Middle frontal gyrus (tissue), 1 donor: ENCODE measurements at regions not wholly inside any gene's neighbourhood (a gene's known extent, or its start where the extent isn't known, plus 50 kb on each side); places are given as distances from the start of the nearest gene placed in this dataset.

ENCODE experiments used
- DNase-seq: peaks from one replicate; pipeline ENCODE4 v3.0.0-alpha.2; 2015; ENCODE audit warnings: low spot score; ENCODE audit errors: extremely low spot score

DNA sequence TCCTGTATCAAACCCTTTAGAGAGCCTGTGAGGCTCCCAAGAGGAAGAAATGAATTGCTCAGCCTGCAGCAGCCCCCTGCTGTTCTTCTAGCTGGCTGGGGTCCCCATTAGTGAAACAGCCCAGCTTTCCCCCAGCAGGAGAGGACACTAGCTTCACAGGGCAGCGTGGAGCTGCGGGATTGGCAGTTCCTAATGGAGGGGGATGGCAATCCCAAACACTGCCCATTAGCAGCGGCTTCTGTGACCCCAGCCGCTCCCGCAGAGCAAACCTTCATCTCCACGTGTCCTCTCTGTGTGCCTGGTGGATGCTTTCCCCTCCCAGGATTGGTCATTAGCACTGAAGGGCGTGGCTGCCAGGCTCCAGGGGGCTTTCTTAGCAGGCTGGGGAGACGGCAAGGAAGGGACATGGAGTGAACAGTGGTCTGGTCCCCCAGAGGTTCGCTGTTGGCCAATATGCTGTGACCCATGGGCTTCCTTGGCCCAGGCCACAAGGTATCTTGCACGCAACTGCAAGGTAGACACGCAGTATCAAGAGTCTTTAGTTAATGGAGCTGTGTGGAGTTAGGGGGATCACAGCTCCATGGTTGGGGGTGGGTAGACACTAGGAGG, 322.5 kb upstream of the ZMIZ1 start:
- no peak for DNase-seq

DNA sequence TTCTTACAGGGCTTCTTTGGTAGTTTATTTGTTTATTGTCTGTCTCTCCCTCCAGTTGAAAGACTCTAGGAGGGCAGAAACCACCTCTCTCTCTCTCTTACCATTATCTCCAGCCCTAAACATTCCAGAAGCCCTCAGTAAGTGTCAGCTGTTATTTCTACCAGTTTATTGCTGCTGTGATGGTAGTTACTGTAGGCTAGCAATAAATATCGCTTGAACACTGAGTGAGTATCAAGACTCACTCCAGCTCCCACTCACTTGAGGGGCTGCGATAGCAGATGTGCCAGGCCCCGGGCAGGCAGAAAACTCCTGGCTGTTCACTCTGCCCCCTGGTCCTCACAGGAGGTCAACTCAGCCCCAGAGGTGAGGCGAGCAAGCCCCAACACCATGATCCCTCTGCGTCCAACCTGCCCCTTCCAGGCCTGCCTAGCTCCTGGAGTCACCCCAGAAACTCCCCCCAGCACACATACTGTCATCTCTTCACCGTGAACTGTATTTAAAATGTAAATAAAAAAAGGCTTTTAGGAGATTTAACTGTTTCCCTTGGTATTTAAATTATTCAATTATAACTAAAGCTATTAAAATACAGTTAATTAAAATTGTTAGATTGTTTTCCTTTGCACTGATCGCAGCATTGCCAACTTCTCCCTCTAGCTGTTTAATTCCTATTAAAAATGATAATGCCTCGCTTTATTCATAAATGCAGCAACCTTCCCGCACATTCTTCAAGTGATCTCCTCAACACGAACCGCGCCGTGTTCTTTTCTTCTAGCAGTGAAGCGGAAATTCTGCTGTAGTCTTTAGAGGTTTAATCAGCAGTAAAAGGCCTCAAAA, 321.1 kb upstream of the ZMIZ1 start:
- no peak for DNase-seq

DNA sequence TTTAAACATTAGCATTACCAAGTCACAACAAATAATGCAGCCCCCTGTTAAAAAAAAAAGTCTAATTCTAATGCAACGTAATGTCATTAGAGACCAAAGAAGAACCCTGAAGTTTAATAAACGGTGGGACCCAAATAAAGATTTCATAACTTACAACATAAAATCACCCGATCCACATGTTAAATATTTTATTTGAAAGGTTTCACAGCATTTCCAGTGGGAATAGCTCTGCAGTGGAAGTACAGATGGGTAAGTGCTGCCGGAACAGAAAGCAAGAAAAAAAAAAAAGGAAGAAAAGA, 320.6 kb upstream of the ZMIZ1 start:
- no peak for DNase-seq

DNA sequence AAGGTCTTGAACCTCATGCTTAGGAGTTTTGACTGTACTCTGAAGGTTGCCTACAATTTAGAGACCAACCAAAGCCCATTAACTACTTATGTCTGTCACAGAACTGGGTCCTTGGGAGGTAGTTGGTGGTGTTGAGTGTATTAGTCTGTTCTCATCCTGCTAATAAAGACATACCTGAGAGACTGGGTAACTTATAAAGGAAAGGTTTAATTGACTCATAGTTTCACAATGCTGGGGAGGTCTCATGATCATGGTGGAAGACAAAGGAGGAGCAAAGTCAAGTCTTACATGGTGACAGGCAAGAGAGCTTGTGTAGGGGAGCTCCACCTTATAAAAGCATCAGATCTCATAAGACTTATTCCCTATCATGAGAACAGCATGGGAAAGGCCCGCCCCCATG, 319.6 kb upstream of the ZMIZ1 start:
- no peak for DNase-seq

DNA sequence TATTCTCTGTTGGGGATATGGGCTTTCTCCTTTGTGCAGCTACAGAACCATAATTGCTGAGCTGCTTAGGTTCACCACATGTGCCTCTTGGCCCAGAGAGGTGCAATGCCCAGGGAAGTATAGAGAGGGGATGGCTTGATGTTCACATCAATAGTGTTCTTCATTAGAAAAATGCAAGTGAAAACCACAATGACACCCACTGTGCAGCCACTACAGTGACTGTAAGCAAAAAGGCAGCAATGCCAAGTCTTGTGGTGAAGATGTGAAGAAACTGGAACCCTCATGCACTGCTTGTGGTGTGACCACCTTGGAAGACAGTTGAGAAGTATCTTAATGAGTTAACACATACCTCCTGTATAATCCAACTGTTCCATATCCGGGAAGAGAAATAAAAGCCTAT, 318.9 kb upstream of the ZMIZ1 start:
- no peak for DNase-seq

DNA sequence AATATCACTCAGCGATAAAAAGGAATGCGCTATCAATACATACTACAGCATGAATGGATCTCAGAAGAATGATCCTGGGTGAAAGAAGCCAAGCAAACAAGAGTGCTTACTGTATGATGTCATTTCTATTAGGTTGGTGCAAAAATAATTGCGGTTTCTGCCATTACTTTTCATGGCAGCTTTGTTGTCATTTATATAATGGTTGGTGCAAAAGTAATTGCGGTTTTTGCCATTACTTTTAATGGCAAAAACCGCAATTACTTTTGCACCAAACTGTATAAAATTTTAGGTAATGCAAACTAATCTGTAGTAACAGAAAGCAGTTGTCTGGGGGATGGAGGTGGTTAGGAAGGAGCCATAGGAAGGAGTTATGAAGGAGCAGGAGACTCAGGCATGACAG, 318.3 kb upstream of the ZMIZ1 start:
- DNase-seq, result no peak

DNA sequence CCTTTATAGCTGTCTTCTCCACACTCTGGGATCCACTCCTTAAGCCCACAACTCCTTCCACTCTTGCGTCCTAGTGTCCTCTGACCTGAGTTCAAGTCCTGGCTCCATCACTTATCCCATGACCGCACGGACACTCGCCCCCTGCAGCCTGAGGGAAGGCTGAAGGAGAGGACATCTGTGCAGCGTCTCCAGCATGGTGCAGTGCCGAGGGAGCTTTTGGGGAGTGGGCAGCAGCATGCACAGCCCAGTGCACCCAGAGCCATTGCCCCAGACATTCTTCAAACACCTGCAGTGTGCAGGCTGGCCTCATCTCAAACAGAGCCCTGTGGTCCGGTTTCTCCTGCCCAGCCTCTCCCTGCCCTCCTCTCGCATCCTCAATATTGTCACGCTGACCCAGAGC, 317.1 kb upstream of the ZMIZ1 start:
- DNase-seq, result no peak

DNA sequence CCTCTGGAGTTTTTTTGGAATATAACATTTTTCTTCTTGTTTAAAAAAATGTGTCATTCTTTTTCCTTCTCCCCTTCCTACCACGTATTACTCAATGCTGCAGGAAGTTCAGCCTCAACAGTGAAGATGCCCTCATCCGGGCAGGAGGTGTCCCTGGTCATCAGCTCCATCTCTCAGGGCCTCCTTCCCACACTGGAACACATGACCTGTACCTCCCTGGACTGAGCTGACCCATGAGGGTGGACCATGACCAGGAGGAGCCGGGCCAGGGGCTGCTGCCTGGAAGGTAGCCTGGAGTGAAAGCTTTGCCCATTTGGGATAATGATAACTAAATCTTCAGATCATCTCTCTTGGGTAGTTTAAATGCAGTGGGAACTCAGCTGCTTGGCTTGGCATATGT, 316.5 kb upstream of the ZMIZ1 start:
- DNase-seq, result no peak

DNA sequence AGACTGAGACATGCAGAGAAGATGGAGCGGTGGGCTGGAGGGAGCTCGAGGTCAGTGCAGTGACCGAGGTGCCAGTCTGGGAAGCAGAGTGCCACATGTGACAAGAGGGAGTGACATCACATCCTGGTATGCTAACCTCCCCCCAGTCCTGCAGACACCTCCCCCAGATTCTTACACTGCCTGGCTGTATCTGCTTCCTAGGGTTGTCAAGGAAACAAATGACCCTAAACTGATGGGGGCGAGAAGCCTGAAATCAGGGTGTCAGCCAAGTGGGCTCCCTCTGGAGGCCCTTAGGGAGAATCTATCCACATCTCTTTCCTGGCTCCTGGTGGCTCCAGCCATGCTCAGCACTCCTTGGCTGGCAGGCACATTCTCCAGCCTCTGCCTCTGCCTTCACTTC, 316.1 kb upstream of the ZMIZ1 start:
- DNase-seq, result no peak

DNA sequence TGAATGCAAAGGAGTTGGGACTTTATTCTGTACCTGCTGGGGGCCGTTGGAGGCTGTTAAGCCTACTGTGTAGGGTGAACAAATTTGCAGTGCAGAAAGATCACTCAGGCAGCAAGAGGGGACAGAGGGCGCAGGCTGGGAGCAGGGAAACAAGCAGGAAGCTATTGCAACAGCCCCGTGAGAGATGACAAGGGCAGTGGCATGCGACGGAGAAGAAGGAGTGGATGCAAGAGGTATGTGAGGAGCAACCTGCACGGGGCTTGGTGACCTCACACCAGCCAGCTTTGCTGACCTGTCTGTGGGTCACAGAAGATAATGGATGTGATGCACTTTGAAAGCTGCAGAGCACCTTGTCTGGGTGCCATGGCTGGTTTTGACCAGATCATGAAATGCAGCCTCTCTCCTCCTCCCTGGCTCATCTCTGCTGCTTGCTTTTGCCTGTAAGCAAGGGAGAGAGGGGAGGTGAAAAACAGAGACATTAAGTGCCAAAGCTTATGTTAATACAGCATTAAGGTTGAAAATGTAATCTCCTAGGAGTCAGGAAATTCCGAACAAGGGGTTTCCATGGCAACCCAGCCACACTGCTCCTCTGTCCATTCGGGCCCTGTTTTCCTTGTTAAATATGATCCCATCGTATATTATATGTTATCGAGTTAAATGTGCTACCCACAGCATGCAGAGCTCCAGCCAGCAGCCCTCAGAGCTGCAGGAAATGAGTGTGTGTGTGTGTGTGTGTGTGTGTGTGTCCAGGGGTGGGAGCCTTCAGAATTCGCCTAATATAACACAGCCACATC, 314.3 kb upstream of the ZMIZ1 start:
- no peak for DNase-seq

DNA sequence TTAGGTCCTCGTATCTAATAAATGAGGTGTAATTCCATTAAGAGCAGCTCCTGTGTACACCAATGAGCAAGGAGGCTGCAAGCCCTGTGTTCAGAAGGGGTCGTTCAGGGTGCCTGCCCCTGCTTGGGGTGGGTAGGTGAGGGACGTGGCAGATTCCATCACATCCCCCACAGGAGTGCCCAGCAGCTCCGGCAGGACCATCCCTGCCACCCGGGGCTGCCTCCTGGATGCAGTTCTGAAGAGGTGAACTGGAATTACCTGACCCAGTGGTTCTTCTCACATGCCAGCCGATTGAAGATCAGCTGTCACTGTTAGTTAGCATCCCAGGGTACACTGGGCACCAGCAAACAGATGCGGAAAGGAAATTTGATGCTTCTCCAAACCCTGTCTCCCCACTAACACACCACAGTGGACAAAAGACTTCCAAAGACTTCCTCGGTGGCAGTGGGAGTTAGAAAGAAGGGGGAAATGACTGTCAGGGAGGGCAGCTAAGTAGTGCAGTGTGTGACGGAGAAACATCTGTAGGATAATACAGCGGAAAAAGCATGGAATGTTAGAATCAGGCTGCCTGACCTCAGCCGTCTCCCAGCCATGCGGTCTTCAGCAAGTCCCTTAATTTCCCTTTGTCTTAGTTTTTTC, 313.6 kb upstream of the ZMIZ1 start:
- no peak for DNase-seq

DNA sequence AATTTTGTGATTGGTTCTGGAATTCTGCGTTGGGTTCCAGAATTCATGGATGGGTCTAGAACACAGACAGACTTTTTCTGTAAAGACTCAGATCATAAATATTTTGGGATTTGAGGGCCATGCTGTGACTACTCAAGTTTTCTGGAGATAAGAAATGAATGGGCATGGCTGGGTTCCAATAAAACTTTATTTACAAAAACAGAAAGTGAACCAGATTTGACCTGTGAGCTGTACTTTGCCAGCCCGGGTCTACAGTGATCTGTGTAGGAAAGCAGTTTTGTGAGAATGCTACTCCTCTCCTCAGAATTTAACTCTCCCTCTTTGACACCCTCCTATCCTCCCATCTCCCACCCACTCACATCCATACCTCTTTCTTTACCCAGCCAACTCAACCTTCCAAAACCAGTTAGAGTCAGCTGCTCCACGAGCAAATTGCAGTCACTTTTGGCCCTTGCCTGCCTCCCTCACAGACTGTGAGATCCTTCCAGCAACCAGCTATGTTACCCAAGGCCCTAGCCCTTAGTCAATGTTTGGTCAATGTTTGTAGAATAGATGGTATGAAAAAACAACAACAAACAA, 312.8 kb upstream of the ZMIZ1 start:
- DNase-seq, result no peak

DNA sequence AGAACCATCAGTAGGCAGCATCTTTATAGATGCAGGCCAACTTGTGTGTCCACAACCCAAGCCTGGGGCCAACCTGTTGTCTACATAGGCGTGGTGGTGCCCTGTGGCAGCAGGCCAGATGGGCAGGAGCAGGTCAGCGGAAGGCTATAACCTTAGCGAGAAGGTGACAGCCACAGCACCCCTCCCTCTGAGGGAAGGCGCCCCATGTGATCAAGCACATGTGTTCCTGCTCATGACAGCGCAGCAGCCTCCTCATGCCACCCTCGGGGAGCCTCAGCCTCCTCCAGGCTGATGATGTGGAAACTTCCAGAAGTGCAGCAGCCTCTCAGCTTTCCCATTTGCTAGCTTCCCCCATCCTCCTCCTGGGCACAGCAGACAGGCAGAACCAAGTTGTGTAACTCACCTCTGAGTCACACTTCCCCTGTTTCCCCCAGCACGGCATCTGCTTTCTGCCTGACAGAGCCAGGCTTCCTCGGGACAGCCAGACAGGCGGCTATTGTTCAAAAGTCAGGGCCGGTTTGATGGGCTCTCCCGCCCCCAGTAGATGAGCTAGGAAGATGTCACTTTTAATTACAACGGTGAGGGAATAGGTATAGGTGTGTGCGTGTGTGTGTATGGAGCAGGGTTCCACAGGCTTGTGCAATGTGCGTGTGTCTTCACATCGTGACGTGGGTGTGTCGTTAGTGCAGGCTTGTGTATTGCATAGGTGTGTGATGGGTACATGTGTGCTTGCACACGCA, 312.0 kb upstream of the ZMIZ1 start:
- peak; percentile 37 for DNase-seq

DNA sequence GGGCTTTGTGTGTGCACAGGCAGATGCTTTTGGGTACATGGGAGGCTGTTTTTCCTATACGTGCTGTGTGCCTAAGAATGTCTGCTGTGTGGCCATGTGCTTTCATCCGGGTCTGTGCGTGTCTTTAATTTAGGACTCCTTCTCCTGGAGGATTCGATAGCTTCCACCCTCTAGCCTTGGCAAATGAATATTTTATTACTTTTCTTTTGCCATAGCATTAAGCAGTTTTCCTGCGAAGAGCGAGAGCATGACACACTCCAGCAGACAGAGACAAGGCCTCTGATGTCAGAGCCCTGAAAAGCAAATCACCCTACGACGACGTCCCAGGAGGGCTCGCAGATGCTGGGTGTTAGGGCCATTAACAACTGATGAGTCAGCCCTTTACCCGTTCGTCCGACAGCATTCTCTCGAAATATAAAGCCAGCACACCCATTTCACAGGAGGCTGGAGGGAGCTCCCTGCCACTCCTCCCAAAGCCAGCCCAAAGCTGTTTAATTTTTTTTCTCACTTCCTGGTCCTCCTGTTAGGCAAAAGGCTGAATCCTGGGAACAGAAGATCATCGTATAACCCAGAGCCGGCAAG, 311.3 kb upstream of the ZMIZ1 start:
- no peak for DNase-seq

DNA sequence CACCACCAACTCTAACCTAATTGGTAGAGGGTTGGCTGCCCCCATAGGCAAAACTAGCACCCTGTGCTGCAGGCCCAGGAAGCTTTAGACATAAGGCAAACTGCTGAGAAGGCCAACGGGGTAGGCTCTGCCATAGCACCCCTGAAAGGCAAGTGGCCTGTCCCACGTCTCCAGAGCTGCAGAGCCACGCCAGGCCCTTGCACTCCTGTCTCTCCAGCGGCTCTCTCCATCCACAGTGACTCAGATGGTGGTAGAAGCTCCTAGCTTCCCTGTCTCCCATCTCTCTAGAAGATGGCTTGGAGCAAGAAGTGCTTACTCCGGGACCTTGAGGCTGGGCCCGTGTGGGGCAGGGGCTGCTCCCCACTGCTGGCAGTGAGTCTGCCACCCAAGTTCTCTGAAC, 310.6 kb upstream of the ZMIZ1 start:
- no peak for DNase-seq

DNA sequence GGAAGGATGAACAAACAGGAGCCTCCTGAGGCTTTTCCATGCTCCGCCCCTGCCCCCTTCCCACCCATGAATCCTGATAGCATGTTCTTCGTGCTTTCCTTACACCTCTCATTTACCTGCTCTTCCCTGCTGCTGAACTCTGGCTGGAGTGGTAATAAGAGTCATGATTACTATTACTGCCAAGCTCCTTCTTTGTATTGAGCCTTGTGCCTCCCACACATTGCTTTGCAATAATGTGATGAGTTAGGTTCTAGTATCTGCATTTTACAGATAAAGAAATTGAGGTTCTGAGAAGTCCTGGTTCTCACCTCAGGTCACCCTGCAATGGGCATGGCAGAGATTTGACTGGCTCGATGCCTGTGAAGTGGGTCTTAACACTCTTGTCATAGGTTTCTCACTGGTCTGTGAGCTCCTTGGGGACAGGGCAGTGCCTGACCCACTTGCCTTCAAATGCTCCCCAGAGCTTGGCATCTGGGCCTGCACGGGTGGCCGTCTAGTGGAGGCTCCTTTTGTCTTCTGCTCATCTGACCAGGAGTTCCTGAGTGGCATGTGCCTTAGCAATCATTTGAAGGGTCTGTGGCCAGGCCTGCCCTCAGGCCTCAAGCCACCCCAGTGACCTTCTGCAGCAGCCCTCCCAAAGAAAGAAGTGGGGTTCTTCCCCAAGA, 309.2 kb upstream of the ZMIZ1 start:
- DNase-seq, result no peak

DNA sequence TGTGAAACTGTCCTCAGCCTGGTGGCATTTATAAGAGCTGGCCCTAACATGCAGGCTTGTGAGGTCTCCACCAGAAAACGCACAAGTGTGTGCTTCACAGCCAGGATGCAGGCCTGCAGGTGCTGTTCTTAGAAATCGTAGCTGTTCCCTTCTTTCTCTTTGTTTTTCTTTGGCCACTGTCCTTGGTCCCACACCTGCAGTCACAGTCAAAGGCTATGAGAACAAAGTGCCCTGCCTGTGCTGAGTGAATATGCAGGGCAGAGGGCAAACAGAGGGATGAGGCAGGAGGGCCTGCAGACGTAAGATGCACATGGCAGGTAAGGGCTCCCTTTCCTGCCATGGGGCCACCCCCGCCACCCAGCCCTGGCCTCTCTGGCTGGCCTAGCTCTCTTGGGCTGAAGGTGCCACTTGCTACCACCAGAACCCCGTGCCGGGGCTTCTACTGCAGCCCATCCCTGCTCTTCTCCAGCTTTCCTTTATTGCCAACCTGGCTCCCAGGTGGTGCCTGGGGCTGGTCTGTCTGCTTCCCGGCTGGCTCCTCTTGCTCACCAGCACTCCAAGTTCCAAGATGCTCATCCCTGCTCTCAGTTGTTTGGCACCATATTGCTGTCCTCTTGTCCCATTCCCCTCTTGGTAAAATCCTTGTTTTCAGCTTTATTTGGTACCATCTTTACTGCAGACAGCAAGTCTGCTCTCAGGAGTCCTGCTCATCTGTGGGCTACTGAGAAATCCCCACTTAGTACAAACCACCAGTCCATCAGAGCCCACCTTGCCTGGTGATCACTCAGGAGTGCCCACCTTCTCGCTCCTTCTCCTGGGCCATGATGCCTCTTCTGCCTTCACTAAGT, 308.1 kb upstream of the ZMIZ1 start:
- no peak for DNase-seq

DNA sequence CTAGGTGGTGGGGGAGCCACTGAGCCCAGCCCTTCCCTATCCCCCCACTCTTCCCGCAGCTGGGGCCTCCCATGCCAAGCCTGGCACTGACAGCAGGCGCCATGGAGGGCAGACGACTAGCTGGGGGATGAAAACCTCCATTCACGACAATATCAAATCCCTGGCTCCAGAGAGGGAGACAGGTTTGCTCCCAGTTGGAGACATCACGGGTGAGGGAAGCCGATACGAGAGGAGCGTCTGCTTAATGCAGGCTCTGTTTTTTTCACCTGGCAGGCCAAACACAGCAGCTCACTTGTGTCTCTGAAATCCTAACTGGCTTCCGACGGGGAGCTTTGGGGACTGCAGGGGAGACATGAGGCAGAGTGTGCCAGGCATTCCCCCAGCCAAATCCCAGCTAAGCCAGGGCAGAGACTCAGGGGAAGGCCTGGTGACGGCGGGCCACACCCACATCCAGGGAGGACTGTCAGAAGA, 307.4 kb upstream of the ZMIZ1 start:
- DNase-seq, result no peak

DNA sequence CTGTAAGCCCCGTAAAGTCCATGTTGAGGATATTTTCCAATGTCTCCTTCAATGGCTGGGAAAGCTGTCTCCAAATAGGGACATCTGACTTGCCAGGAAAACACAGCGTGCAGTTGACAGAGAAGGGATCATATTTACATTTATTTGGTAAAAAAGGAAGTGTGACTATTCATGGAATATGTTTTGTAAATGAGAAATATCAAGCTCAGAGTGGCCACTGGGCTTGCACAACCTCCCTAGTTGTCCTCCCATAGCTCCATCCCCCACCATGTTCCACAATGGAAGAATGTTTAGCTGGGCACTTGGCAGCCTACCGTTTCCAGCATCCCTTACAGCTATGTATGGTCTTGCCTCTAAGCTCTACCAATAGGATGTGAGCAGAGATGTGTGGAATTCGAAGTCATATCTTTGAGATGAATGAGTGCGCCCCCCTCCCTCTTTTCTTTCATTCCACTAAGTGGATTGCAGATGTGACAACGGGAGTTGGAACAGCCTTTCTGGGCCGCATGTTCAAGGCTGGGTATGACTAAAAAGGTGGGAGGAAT, 306.6 kb upstream of the ZMIZ1 start:
- DNase-seq, result no peak
